Fibroblast of lung (primary cell): ENCODE measurements at regions not wholly inside any gene's neighbourhood (a gene's known extent, or its start where the extent isn't known, plus 50 kb on each side); places are given as distances from the start of the nearest gene placed in this dataset.

ENCODE experiments used
- DNase-seq, 2 donors: peaks; one replicate each; pipeline versions ENCODE4 v3.0.0 to v3.0.0-alpha.2; 2010; ENCODE audit warnings: low read depth in 2 of 2
- H2AFZ ChIP-seq: 2 replicates; pipeline ENCODE4 v1.5.1; 2012; ENCODE audit warnings: low read length, control low read depth, inconsistent platforms
- H3K27ac ChIP-seq: 2 replicates; pipeline ENCODE4 v1.5.1; 2011; ENCODE audit warnings: low read length, control low read depth; ENCODE audit not compliant: insufficient read depth
- H3K27me3 ChIP-seq: 2 replicates; pipeline ENCODE4 v1.5.1; 2011; ENCODE audit warnings: mild to moderate bottlenecking, low read length; ENCODE audit not compliant: control insufficient read depth, insufficient read depth
- H3K36me3 ChIP-seq: 2 replicates; pipeline ENCODE4 v1.5.1; 2011; ENCODE audit warnings: low read length; ENCODE audit not compliant: control insufficient read depth, insufficient read depth
- H3K4me1 ChIP-seq: 2 replicates; pipeline ENCODE4 v1.5.1; 2011; ENCODE audit warnings: low read length; ENCODE audit not compliant: control insufficient read depth, insufficient read depth; ENCODE audit errors: extremely low read depth
- H3K4me2 ChIP-seq: 2 replicates; pipeline ENCODE4 v1.5.1; 2011; ENCODE audit warnings: low read length, control low read depth; ENCODE audit not compliant: insufficient read depth; ENCODE audit errors: extremely low read depth
- H3K4me3 ChIP-seq, 4 experiments: fragments of 200-600 bp in 1 of 4; sonication (generic) in 1 of 4; replicated peaks in 1 of 4; 2 replicates each; pipeline ENCODE4 v1.5.1; 2011 to 2016; ENCODE audit warnings: low read length in 4 of 4, low read depth in 3 of 4, mild to moderate bottlenecking in 3 of 4, control low read depth in 2 of 4, inconsistent platforms in 1 of 4, mixed read lengths in 1 of 4; ENCODE audit not compliant: insufficient read depth in 1 of 4; ENCODE audit errors: control extremely low read depth in 1 of 4
- H3K79me2 ChIP-seq: 2 replicates; pipeline ENCODE4 v1.5.1; 2012; ENCODE audit warnings: mild to moderate bottlenecking, low read length, inconsistent platforms; ENCODE audit not compliant: control insufficient read depth, insufficient read depth
- H3K9ac ChIP-seq: 2 replicates; pipeline ENCODE4 v1.5.1; 2011; ENCODE audit warnings: mild to moderate bottlenecking, low read length, control low read depth; ENCODE audit not compliant: insufficient read depth
- H3K9me3 ChIP-seq: 2 replicates; pipeline ENCODE4 v1.5.1; 2012; ENCODE audit warnings: low read depth, low read length; ENCODE audit not compliant: control insufficient read depth, insufficient read depth
- H4K20me1 ChIP-seq: 2 replicates; pipeline ENCODE4 v1.5.1; 2011; ENCODE audit warnings: low read length; ENCODE audit not compliant: control insufficient read depth, insufficient read depth; ENCODE audit errors: extremely low read depth
- EZH2 ChIP-seq: IDR thresholded peaks from 2 replicates; pipeline ENCODE4 v1.5.1; 2012; ENCODE audit warnings: low read length, control low read depth, mild to moderate bottlenecking; ENCODE audit errors: missing control alignments
- TF ChIP-seq, protein P1 (sequence below), 2 donors: IDR thresholded peaks in 1 of 2; conservative IDR thresholded peaks in 1 of 2; 1 replicate in 1 of 2; 2 replicates in 1 of 2; pipeline ENCODE4 v1.5.1; 2011 to 2012; ENCODE audit warnings: low read length in 2 of 2, control low read depth in 1 of 2, inconsistent platforms in 1 of 2, low read depth in 1 of 2, mild to moderate bottlenecking in 1 of 2

DNA sequence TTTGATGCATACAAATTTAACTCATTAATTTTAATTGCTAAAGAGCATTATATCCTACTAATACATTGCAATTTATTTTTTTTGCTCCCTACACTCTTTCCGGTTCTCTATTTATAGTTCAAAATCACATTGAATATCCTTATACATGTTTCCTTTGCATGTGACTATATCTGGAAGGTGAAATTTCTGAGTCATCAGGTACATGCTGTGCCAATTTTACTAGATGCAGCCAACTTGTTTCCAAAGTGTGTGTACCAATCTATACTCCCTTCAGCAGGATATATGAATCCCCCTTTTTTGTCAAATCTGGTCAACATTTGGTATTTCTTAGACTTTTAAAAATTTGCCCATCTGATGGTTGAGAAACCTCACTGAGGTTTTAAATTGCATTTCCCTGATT lies 602.9 kb upstream of the CAMK1G start:
- no peaks in the 10 kb centered on the region for H3K79me2 ChIP-seq
- no peak overlapping the region for H3K9ac ChIP-seq
- H3K4me1 ChIP-seq = no peaks in the 10 kb centered on the region
- no peak overlapping the region for H2AFZ ChIP-seq
- no peaks in the 10 kb centered on the region for H3K36me3 ChIP-seq
- peak; percentile 16 to 19 for DNase-seq
- H3K9me3 ChIP-seq = no peaks in the 10 kb centered on the region
- H3K27me3 ChIP-seq = no peaks in the 10 kb centered on the region
- no peak overlapping the region for H3K4me2 ChIP-seq
- no peak overlapping the region for H3K4me3 ChIP-seq
- no peak overlapping the region for H3K27ac ChIP-seq
- H4K20me1 ChIP-seq = no peaks in the 10 kb centered on the region
- TF ChIP-seq, protein P1, sequence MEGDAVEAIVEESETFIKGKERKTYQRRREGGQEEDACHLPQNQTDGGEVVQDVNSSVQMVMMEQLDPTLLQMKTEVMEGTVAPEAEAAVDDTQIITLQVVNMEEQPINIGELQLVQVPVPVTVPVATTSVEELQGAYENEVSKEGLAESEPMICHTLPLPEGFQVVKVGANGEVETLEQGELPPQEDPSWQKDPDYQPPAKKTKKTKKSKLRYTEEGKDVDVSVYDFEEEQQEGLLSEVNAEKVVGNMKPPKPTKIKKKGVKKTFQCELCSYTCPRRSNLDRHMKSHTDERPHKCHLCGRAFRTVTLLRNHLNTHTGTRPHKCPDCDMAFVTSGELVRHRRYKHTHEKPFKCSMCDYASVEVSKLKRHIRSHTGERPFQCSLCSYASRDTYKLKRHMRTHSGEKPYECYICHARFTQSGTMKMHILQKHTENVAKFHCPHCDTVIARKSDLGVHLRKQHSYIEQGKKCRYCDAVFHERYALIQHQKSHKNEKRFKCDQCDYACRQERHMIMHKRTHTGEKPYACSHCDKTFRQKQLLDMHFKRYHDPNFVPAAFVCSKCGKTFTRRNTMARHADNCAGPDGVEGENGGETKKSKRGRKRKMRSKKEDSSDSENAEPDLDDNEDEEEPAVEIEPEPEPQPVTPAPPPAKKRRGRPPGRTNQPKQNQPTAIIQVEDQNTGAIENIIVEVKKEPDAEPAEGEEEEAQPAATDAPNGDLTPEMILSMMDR (conservative IDR thresholded peaks at IDR 0.05 in 1 of 2, IDR thresholded peaks at IDR 0.05 in 1 of 2; ENCODE audit: low read depth in 1 of 2, low read length in 2 of 2) = no peak
- no peak for TF ChIP-seq EZH2

DNA sequence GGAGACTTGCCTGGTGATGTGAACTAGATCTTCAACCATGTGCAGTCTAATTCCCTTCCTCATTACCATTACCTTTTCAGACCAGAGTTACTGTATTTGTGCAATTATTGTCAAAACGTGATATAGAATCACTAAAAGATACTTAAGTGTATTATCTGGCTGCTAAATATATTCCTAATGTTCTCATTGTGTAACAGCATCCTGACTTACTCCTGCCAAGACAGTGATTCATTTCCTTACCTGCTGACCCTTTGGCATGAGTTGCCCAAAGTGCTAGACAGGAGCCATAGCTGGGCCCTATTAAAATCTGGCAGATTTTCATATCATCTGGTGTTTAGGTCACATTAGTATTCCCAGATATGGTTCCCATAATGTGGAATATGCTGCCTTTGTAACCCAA lies 598.3 kb upstream of the CAMK1G start:
- peak in 1 of 2 donors; percentile 20 for DNase-seq
- H3K79me2 ChIP-seq = no peaks in the 10 kb centered on the region
- no peak overlapping the region for H3K27ac ChIP-seq
- TF ChIP-seq, protein P1 (conservative IDR thresholded peaks at IDR 0.05 in 1 of 2, IDR thresholded peaks at IDR 0.05 in 1 of 2; ENCODE audit: low read depth in 1 of 2, low read length in 2 of 2) = no peak
- TF ChIP-seq EZH2 = no peak
- H3K27me3 ChIP-seq = no peaks in the 10 kb centered on the region
- no peak overlapping the region for H3K4me3 ChIP-seq
- no peak overlapping the region for H2AFZ ChIP-seq
- no peaks in the 10 kb centered on the region for H3K9me3 ChIP-seq
- H4K20me1 ChIP-seq = no peaks in the 10 kb centered on the region
- H3K4me2 ChIP-seq = no peak overlapping the region
- H3K9ac ChIP-seq = no peak overlapping the region
- no peaks in the 10 kb centered on the region for H3K36me3 ChIP-seq
- no peaks in the 10 kb centered on the region for H3K4me1 ChIP-seq

DNA sequence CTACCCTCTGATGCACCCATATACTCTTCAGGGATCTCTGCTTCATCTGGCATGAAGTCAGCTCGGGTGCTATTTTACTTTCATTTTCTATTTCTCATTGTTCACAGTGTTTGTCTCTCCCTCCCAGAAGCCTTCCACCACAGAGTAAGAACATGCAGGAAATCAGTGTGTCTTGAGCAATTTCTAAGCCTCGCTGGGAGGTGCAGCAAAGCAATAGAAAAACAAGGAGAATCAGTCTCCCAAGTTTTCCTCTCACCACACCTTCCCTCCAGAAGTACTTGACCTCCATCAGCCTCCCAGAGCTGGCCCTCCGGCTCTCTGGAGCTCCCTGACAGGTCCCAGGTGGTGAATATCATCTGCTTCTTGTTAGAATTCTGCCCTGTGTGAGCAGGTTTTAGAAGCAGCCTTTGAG lies 594.7 kb upstream of the CAMK1G start:
- Histone ChIP-seq H3K27me3 (no peaks in the 10 kb centered on the region), H3K36me3 (no peaks in the 10 kb centered on the region), H4K20me1 (no peaks in the 10 kb centered on the region), H3K9me3 (no peaks in the 10 kb centered on the region), H3K27ac (peak overlapping the region; percentile 29), H3K79me2 (no peaks in the 10 kb centered on the region), H2AFZ (peak overlapping the region; percentile 90), H3K4me2 (peak overlapping the region; percentile 84), H3K4me3 (peak overlapping the region; percentile 32 to 70 (median 38)), H3K4me1 (no peaks in the 10 kb centered on the region), H3K9ac (no peak overlapping the region)
- peak; percentile 59 to 79 for DNase-seq
- TF ChIP-seq, protein P1 (conservative IDR thresholded peaks at IDR 0.05 in 1 of 2, IDR thresholded peaks at IDR 0.05 in 1 of 2; ENCODE audit: low read depth in 1 of 2, low read length in 2 of 2) = no peak
- no peak for TF ChIP-seq EZH2
